BLaER1 (cell line): ENCODE measurements at regions not wholly inside any gene's neighbourhood (a gene's known extent, or its start where the extent isn't known, plus 50 kb on each side); places are given as distances from the start of the nearest gene placed in this dataset.

Experiments
- H3K27ac ChIP-seq: shearing (Covaris generic); formaldehyde crosslinking; 2 replicates; pipeline ENCODE4 v1.8.1; 2022
- H3K27me3 ChIP-seq: shearing (Covaris generic); formaldehyde crosslinking; 2 replicates; pipeline ENCODE4 v1.8.1; 2022
- H3K36me3 ChIP-seq: shearing (Covaris generic); formaldehyde crosslinking; 2 replicates; pipeline ENCODE4 v1.8.1; 2022
- H3K4me1 ChIP-seq: shearing (Covaris generic); formaldehyde crosslinking; 2 replicates; pipeline ENCODE4 v1.8.1; 2022
- H3K4me2 ChIP-seq: shearing (Covaris generic); formaldehyde crosslinking; 2 replicates; pipeline ENCODE4 v1.8.1; 2022
- H3K4me3 ChIP-seq: shearing (Covaris generic); formaldehyde crosslinking; 2 replicates; pipeline ENCODE4 v1.8.1; 2022
- H3K9ac ChIP-seq: shearing (Covaris generic); formaldehyde crosslinking; 2 replicates; pipeline ENCODE4 v1.8.1; 2022
- H3K9me3 ChIP-seq: shearing (Covaris generic); formaldehyde crosslinking; 2 replicates; pipeline ENCODE4 v1.8.1; 2022
- H4K20me1 ChIP-seq: shearing (Covaris generic); formaldehyde crosslinking; 2 replicates; pipeline ENCODE4 v1.8.1; 2022
- Cebpa-rat ChIP-seq: shearing (Covaris generic); IDR thresholded peaks from 2 replicates; pipeline ENCODE4 v1.8.1; 2022

DNA sequence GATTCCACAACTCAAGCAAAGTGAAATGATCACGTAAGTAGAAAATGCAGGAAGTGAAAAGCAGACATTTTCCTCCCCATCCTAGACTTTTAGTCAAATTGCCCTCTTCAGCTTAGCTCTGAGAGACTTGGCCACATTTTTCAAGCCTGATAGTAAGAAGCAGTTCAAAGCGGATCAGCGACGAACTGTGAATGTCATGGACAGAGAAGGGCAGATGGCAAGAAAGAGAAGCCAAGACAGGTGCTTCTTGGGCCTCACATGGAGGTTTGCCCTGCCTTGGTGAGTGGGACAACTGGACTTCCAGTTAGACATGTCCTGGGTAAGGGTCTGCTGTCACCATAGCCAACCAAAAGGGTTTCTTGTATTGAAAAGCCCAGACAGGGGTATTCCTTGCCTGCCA is 291.5 kb downstream of the MED10 start:
- Histone ChIP-seq H3K27ac (no peak overlapping the region), H3K9me3 (0 out of 2 replicates have a peak, but pooled peaks cover 5% of the 10 kb centered on the region)

DNA sequence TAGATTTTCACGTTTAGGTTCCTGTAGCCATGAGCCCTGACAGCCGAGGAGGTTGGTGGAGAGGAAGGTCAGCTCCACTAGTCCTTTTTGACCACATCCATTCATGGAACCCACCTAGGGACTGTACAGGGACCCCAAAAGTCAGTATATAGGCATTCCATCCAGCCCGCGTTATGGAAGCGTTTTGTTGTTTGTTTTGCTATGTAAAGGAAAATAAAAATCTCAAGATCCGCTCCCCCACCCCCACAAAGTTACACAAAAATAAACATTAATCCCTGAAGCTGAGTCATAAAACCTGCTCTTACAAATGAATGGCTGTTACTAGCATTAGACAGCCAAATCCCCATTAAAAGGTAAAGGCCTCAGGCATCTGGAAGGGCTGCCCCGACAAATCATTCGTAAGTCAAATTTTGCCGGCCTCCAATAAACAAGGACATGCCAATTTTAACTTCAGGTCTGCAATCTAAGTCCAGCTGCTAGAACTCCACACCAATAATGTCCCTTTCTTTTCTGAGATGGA is 292.9 kb downstream of the MED10 start:
- H3K4me2 ChIP-seq = no peak overlapping the region
- TF ChIP-seq Cebpa-rat = no peak
- 0 out of 2 replicates have a peak, but pooled peaks cover 5% of the 10 kb centered on the region for H3K9me3 ChIP-seq
- no peak overlapping the region for H3K27ac ChIP-seq
- H3K27me3 ChIP-seq = no peaks in the 10 kb centered on the region
- no peaks in the 10 kb centered on the region for H3K36me3 ChIP-seq
- no peaks in the 10 kb centered on the region for H4K20me1 ChIP-seq
- H3K9ac ChIP-seq = no peak overlapping the region
- no peak overlapping the region for H3K4me3 ChIP-seq
- H3K4me1 ChIP-seq = peaks cover 15% of the 10 kb centered on the region

More for the DNA sequence above, 291.5 kb downstream of the MED10 start:
- no peak overlapping the region for H3K4me2 ChIP-seq
- no peak overlapping the region for H3K9ac ChIP-seq
- no peak overlapping the region for H3K4me3 ChIP-seq
- no peak for TF ChIP-seq Cebpa-rat
- no peaks in the 10 kb centered on the region for H3K27me3 ChIP-seq
- peaks cover 7% of the 10 kb centered on the region for H3K4me1 ChIP-seq
- H3K36me3 ChIP-seq = no peaks in the 10 kb centered on the region
- no peaks in the 10 kb centered on the region for H4K20me1 ChIP-seq

DNA sequence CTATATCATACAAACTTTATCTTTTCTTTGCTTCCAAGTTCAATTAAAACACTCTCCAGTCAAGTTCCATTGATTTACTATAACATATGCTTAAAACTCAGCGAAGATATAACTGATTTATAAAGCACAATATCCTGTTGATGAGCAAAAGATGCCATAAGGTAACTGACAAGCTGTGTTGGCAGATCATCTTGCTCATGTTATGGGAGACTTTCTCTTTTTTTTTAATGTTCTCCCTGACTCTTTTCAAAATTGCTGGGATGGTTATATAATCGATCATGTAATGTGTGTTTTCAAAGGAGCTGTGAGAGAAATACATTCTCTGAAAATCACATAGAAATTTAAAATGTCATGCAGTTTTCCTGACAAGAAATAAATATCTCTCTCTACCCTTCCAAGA is 293.5 kb downstream of the MED10 start:
- TF ChIP-seq Cebpa-rat = no peak
- Histone ChIP-seq H3K27me3 (no peaks in the 10 kb centered on the region), H3K9ac (no peak overlapping the region)

DNA sequence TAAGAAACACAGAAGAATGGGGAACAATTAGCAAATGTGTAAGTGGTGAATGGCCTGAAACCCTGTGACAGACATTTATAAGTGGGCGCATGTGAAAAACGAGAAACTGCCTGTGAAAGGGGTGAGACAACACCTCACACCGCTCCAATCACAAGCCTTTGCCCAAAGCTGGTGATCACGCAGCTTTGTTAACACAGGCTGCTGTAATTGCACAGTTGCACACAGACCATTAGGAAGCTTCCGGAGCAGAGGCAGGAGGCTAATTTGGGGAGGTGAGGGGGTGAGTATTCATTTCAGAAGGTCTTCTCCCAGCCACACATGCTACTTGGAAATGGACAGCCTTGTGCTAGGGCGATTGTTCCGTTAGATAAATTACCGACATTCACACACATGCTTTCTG is 294.0 kb downstream of the MED10 start:
- TF ChIP-seq Cebpa-rat = no peak
- peaks cover 15% of the 10 kb centered on the region for H3K4me1 ChIP-seq
- no peaks in the 10 kb centered on the region for H3K36me3 ChIP-seq
- no peaks in the 10 kb centered on the region for H3K27me3 ChIP-seq
- no peak overlapping the region for H3K4me2 ChIP-seq
- no peaks in the 10 kb centered on the region for H4K20me1 ChIP-seq
- no peak overlapping the region for H3K9ac ChIP-seq
- H3K27ac ChIP-seq = no peak overlapping the region
- H3K9me3 ChIP-seq = 0 out of 2 replicates have a peak, but pooled peaks cover 5% of the 10 kb centered on the region
- H3K4me3 ChIP-seq = no peak overlapping the region

More for the DNA sequence above, 293.5 kb downstream of the MED10 start:
- Histone ChIP-seq H3K4me1 (peaks cover 15% of the 10 kb centered on the region), H3K4me2 (no peak overlapping the region), H3K9me3 (0 out of 2 replicates have a peak, but pooled peaks cover 5% of the 10 kb centered on the region), H3K27ac (no peak overlapping the region), H3K4me3 (no peak overlapping the region), H3K36me3 (no peaks in the 10 kb centered on the region), H4K20me1 (no peaks in the 10 kb centered on the region)

DNA sequence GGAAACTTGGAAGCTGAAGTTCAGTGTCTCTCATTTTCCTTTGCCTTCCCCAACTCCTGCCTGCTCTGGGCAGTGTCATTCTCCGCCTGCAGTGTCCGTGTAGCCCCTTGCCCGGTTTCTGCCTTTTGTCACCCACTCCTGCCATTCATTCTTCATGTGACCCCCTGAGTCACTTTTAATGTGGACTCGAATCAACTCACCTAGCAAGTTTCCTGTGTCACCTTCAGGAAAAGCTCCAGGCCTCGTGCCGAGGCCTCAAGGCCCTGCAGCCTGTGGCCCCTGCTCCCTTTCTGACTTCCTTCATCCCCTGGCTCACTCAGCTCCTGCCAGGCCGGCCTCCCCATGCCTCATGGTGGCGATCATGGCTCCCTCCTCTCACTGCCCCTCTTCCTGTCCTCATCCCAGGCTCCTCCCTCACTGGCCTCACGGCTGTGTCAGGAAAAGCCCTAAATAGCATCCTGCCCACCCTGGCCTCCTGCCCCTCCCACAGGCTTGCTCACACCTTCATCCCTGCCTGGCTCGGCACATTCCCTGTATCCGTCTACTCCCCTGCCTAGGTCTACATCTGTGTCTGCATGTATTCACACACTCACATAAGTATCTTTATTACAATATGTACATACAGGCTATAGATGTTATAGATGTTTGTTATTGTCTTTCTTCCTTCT is 294.9 kb downstream of the MED10 start:
- peaks cover 15% of the 10 kb centered on the region for H3K4me1 ChIP-seq
- H3K4me2 ChIP-seq = no peak overlapping the region
- no peak overlapping the region for H3K4me3 ChIP-seq
- no peak for TF ChIP-seq Cebpa-rat
- H3K27me3 ChIP-seq = no peaks in the 10 kb centered on the region
- H3K9ac ChIP-seq = no peak overlapping the region
- H3K27ac ChIP-seq = no peak overlapping the region
- no peaks in the 10 kb centered on the region for H4K20me1 ChIP-seq
- no peaks in the 10 kb centered on the region for H3K36me3 ChIP-seq
- no peaks in the 10 kb centered on the region for H3K9me3 ChIP-seq

DNA sequence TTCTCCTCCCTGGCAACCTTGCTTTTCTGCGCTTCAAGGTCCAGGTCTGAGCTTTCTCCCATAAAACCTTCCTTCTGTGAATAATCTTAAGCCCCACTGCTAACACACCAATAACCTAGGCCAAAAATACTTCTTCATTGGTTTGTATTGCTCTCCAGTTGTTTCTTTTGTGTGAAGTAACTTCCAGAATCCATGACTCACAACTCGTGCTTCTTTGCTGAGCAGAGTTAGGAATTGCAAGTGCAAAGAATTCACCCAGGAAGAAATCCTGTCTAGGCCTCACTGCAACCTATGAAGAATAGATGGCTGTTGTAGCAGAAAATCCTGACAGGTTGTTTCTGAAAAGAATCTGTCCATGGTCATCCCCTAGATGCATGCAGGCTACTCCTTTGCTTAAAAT is 295.7 kb downstream of the MED10 start:
- peaks cover 15% of the 10 kb centered on the region for H3K4me1 ChIP-seq
- no peak overlapping the region; the same call in 1 of the 2 replicates for H3K4me2 ChIP-seq
- no peak for TF ChIP-seq Cebpa-rat
- no peak overlapping the region for H3K4me3 ChIP-seq
- no peak overlapping the region for H3K9ac ChIP-seq
- no peaks in the 10 kb centered on the region for H3K27me3 ChIP-seq
- no peak overlapping the region for H3K27ac ChIP-seq
- no peaks in the 10 kb centered on the region for H3K36me3 ChIP-seq
- no peaks in the 10 kb centered on the region for H3K9me3 ChIP-seq
- no peaks in the 10 kb centered on the region for H4K20me1 ChIP-seq

DNA sequence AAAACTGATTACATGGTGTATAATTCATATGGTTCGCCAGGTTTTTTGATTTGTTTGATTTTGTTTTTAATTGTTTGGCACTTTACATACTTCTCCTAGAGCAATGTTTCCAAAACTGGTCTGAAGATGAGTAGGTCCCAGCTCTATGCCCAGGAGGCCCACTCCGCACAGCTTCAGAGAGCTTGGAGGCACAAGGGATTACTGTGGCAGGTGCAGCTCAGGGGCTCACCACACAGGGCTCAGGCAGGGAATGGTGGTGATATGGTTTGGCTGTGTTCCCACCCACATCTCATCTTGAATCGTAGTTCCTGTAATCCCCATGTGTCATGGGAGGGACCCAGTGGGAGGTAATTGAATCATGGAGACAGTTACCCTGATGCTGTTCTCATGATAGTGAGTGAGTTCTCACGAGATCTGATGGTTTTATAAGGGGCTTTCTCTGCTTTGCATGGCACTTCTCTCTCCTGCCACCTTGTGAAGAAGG is 296.6 kb downstream of the MED10 start:
- Histone ChIP-seq H3K4me2 (peak overlapping the region; percentile 15), H3K9ac (no peak overlapping the region), H4K20me1 (no peaks in the 10 kb centered on the region), H3K36me3 (no peaks in the 10 kb centered on the region), H3K4me3 (no peak overlapping the region), H3K9me3 (no peaks in the 10 kb centered on the region), H3K27ac (no peak overlapping the region), H3K27me3 (no peaks in the 10 kb centered on the region), H3K4me1 (peaks cover 15% of the 10 kb centered on the region)
- TF ChIP-seq Cebpa-rat = no peak

DNA sequence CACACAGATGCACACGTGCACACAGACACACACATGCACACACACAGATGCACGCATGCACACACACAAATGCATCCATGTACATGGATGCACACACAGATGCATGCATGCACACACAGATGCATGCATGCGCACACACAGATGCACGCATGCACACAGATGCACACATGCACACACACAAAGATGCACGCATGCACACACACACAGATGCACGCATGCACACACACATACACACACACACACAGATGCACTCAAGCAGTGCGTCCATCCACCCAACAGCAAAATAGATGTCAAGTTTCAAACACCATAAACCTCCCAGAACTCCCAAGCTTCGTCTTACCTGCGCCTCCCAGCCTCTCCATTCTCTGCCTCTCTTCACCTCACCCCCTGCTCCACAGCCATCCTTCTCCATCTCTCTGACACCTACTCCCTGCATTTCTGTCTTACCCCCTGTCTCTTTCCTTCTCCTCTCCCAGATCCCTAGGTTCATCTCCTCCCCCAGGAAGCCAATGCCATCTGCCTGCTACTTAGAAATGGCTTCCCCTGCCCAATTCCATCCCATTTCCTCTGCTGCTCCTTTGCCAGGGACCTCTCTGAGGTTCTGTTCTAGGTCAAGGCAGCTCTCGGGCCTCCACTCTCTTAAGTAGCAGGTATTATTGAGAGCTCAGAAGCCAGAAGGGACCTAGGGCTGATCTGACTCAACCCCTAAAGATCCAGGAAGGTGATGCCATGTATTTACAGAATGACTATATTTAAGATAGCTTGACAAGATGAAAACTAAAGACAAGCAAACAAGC is 297.2 kb downstream of the MED10 start:
- peaks cover 15% of the 10 kb centered on the region for H3K4me1 ChIP-seq
- TF ChIP-seq Cebpa-rat = no peak

DNA sequence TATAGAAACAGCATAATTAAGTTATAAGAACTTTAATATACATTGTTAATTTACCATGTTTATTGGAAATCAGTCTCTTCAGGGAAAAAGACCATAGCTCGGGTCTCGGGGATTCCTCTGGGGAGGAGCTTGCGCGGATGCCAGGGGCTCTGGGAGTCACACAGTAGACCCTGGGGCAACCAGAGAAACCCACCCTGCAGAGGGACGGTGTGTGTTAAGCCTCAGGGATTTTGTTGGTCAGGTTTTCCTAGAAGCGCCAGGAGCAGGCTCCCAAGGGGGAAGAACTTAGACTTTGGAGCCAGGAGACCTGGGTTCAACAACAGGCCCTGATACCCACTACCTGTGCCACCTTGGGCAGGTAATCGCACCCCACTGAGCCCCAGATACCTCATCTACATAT is 297.9 kb downstream of the MED10 start:
- H3K27ac ChIP-seq = no peak overlapping the region
- no peaks in the 10 kb centered on the region for H4K20me1 ChIP-seq
- H3K4me1 ChIP-seq = peaks cover 15% of the 10 kb centered on the region
- no peaks in the 10 kb centered on the region for H3K36me3 ChIP-seq
- TF ChIP-seq Cebpa-rat = no peak
- H3K4me2 ChIP-seq = no peak overlapping the region
- H3K9ac ChIP-seq = no peak overlapping the region
- H3K9me3 ChIP-seq = no peaks in the 10 kb centered on the region
- H3K27me3 ChIP-seq = no peaks in the 10 kb centered on the region
- H3K4me3 ChIP-seq = no peak overlapping the region

More for the DNA sequence above, 297.2 kb downstream of the MED10 start:
- Histone ChIP-seq H3K27me3 (no peaks in the 10 kb centered on the region), H3K36me3 (no peaks in the 10 kb centered on the region), H3K27ac (no peak overlapping the region), H3K4me2 (peak overlapping the region; percentile 15), H3K4me3 (no peak overlapping the region), H3K9ac (no peak overlapping the region), H3K9me3 (no peaks in the 10 kb centered on the region), H4K20me1 (no peaks in the 10 kb centered on the region)

DNA sequence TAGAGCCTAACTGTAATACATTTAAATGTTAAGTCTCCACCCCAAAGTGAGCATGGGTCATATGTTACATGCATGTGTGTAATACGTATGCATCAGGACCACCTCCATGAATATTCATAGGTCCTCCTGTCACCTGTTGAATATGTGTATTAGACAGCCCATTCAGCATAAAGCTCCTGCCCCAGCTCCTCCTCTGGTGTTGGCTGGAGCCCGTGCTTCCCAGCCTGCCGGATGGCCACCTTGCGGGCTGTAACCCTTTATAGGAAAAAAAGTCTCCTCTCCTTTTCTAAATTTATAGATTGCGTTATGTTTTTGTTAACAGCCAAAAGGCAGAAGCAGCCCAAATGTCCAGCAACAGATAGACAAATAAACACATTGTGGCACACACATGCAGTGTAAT is 299.5 kb downstream of the MED10 start:
- no peaks in the 10 kb centered on the region for H3K36me3 ChIP-seq
- H3K4me2 ChIP-seq = no peak overlapping the region
- H3K4me1 ChIP-seq = peaks cover 15% of the 10 kb centered on the region
- no peak overlapping the region for H3K4me3 ChIP-seq
- no peaks in the 10 kb centered on the region for H3K27me3 ChIP-seq
- H4K20me1 ChIP-seq = no peaks in the 10 kb centered on the region
- TF ChIP-seq Cebpa-rat = no peak
- no peak overlapping the region for H3K9ac ChIP-seq
- no peaks in the 10 kb centered on the region for H3K9me3 ChIP-seq
- no peak overlapping the region for H3K27ac ChIP-seq
